Omental fat pad (tissue), 3 donors: ENCODE measurements at regions not wholly inside any gene's neighbourhood (a gene's known extent, or its start where the extent isn't known, plus 50 kb on each side); places are given as distances from the start of the nearest gene placed in this dataset.

Experiments used
- ATAC-seq: fragments of 150-250 bp; one replicate; pipeline ENCODE4 v1.9.1; 2016; ENCODE audit warnings: mild to moderate bottlenecking, moderate library complexity; ENCODE audit not compliant: low FRiP score
- DNase-seq: peaks from one replicate; pipeline ENCODE4 v3.0.0-alpha.2; 2019; ENCODE audit warnings: low spot score
- CTCF ChIP-seq, 3 donors: fragments of 450-650 bp; IDR thresholded peaks; one replicate each; pipeline ENCODE4 v1.5.1; 2016 to 2017; ENCODE audit warnings: antibody characterized with exemption in 3 of 3, mild to moderate bottlenecking in 3 of 3, moderate library complexity in 2 of 3

GRCh38 chr11:35057926-35058668 is 80.9 kb upstream of the CD44 start:
- TF ChIP-seq CTCF (IDR thresholded peaks at IDR 0.05), result no peak
- no peak for ATAC-seq
- no peak for DNase-seq

GRCh38 chr11:35058669-35059434 is 80.1 kb upstream of the CD44 start:
- ATAC-seq (no peak), DNase-seq (no peak)
- no peak for TF ChIP-seq CTCF (IDR thresholded peaks at IDR 0.05)

GRCh38 chr11:35061516-35062440 is 77.2 kb upstream of the CD44 start:
- TF ChIP-seq CTCF (IDR thresholded peaks at IDR 0.05), result no peak
- ATAC-seq, result no peak
- DNase-seq, result no peak

GRCh38 chr11:35063488-35063931 is 75.5 kb upstream of the CD44 start:
- TF ChIP-seq CTCF (IDR thresholded peaks at IDR 0.05), result no peak
- no peak for DNase-seq
- ATAC-seq, result no peak

- no peak for ATAC-seq
- no peak for DNase-seq
- TF ChIP-seq CTCF (IDR thresholded peaks at IDR 0.05), result no peak
Measured at GRCh38 chr11:35064114-35064800, 74.7 kb upstream of the CD44 start.

GRCh38 chr11:35065566-35065965 is 73.4 kb upstream of the CD44 start:
- DNase-seq, result no peak
- no peak for ATAC-seq
- TF ChIP-seq CTCF (IDR thresholded peaks at IDR 0.05), result no peak
